NCI-H146 (cell line): ENCODE measurements at regions not wholly inside any gene's neighbourhood (a gene's known extent, or its start where the extent isn't known, plus 50 kb on each side); places are given as distances from the start of the nearest gene placed in this dataset.
"Not testable (repeated sequence)": the region's sequence is repeated elsewhere in the genome, so short reads cannot be mapped to it uniquely, and the experiment has no call there.

Source experiments
- DNase-seq: peaks from one replicate; lab custom pipeline; 2025; lab: John Stamatoyannopoulos, UW

GRCh38 chr12:131229426-131230339 lies 276.0 kb downstream of the ADGRD1 start:
- DNase-seq = no peak

- no peak for DNase-seq
Measured at GRCh38 chr12:131230340-131231031, 276.8 kb downstream of the ADGRD1 start.

GRCh38 chr12:131231032-131231980 lies 277.6 kb downstream of the ADGRD1 start:
- DNase-seq = no peak

GRCh38 chr12:131232036-131232435 lies 278.3 kb downstream of the ADGRD1 start:
- DNase-seq = no peak

GRCh38 chr12:131232872-131233271 lies 279.2 kb downstream of the ADGRD1 start:
- DNase-seq = not testable (repeated sequence)

GRCh38 chr12:131233850-131234789 lies 280.4 kb downstream of the ADGRD1 start:
- DNase-seq = not testable (repeated sequence)

- not testable (repeated sequence) for DNase-seq
Measured at GRCh38 chr12:131234841-131235271, 281.1 kb downstream of the ADGRD1 start.

- DNase-seq = no peak
Measured at GRCh38 chr12:131235871-131236271, 282.2 kb downstream of the ADGRD1 start.

- DNase-seq = no peak
Measured at GRCh38 chr12:131239384-131240094, 285.8 kb downstream of the ADGRD1 start.

GRCh38 chr12:131241517-131241916 lies 287.8 kb downstream of the ADGRD1 start:
- no peak for DNase-seq

- DNase-seq = no peak
Measured at GRCh38 chr12:131242741-131243496, 289.2 kb downstream of the ADGRD1 start.

- DNase-seq = not testable (repeated sequence)
Measured at GRCh38 chr12:131244157-131244688, 290.5 kb downstream of the ADGRD1 start.

GRCh38 chr12:131245161-131245560 lies 291.5 kb downstream of the ADGRD1 start:
- DNase-seq = not testable (repeated sequence)

- DNase-seq = no peak
Measured at GRCh38 chr12:131245564-131246355, 292.1 kb downstream of the ADGRD1 start.

GRCh38 chr12:131247026-131247725 lies 293.5 kb downstream of the ADGRD1 start:
- not testable (repeated sequence) for DNase-seq

- DNase-seq = not testable (repeated sequence)
Measured at GRCh38 chr12:131247875-131248274, 294.2 kb downstream of the ADGRD1 start.

GRCh38 chr12:131249246-131250027 lies 295.7 kb downstream of the ADGRD1 start:
- no peak for DNase-seq
